Activated naive CD4-positive, alpha-beta T cell treated with anti-CD3 and anti-CD28 coated beads for 36 hours (primary cell): ENCODE measurements at regions not wholly inside any gene's neighbourhood (a gene's known extent, or its start where the extent isn't known, plus 50 kb on each side); places are given as distances from the start of the nearest gene placed in this dataset.

ENCODE experiments used
- CTCF ChIA-PET: fragments of 350-600 bp; sonication (Branson Sonifier 250); formaldehyde crosslinking; loops from one replicate; lab custom pipeline; 2021; ENCODE audit warnings: antibody characterized with exemption; lab: Charles Lee
- DNase-seq: peaks from one replicate; pipeline ENCODE4 v3.0.0-alpha.2; 2020
- H3K27ac Mint-ChIP-seq: one replicate; pipeline ENCODE4 v1.8.0; 2021; ENCODE audit warnings: mild to moderate bottlenecking, mixed read lengths
- H3K27me3 Mint-ChIP-seq: one replicate; pipeline ENCODE4 v1.8.0; 2021; ENCODE audit warnings: low read depth, mixed read lengths
- H3K36me3 Mint-ChIP-seq: one replicate; pipeline ENCODE4 v1.8.0; 2021; ENCODE audit warnings: low read depth, mixed read lengths
- H3K4me1 Mint-ChIP-seq: one replicate; pipeline ENCODE4 v1.8.0; 2021; ENCODE audit warnings: low read depth, mixed read lengths
- H3K4me3 Mint-ChIP-seq: one replicate; pipeline ENCODE4 v1.8.0; 2021; ENCODE audit warnings: mild to moderate bottlenecking, moderate library complexity, mixed read lengths
- H3K9me3 Mint-ChIP-seq: one replicate; pipeline ENCODE4 v1.8.0; 2021; ENCODE audit warnings: mixed read lengths
- intact Hi-C: fragments of 100-400 bp; cut with micrococcal nuclease; formaldehyde crosslinking; loops from one replicate; pipeline ENCODE4 v1.15.1; 2023

DNA sequence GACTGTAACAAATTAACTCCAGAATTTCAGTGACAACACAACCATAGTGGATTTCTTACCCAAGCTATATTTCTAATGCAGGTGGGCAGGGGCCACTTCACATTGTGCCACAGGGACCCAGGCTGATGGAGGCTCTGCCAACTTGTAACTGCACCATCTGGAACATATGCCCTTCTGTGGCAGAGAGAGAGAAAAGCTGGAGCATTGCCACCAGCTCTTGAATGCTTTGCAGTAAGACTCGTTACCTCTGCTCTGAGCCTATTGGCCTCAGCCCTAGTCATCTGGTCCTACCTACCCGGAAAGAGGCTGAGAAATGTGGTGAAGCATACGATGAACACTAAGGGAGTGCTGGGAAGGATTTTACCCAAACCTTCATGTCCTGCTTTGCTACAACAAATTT is 587.1 kb downstream of the ZNF385D start:
- H3K27ac Mint-ChIP-seq = no peak overlapping the region
- intact Hi-C loops = no loop called here
- H3K27me3 Mint-ChIP-seq = no peaks in the 10 kb centered on the region
- H3K4me1 Mint-ChIP-seq = no peaks in the 10 kb centered on the region
- CTCF ChIA-PET = no interaction called here
- no peaks in the 10 kb centered on the region for H3K36me3 Mint-ChIP-seq
- no peak for DNase-seq
- H3K9me3 Mint-ChIP-seq = no peaks in the 10 kb centered on the region
- no peak overlapping the region for H3K4me3 Mint-ChIP-seq

DNA sequence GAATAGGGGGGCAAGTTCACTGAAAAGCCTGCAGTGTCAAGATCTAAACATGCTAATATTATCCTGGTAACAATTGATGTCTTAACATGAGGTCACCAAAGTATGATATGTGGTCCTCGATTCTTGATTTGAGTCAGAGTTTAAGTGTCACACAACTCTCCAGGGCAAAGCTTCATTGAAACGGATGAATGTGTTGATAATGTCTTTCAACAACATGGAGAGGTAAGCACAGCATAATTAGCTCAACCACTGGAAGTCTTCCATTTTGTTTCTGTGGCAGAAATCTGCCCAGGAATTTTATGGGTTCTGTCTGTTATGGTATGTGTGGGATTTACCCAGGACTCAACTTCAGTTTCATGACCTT is 591.5 kb downstream of the ZNF385D start:
- H3K27me3 Mint-ChIP-seq = no peaks in the 10 kb centered on the region
- intact Hi-C loops = no loop called here
- no peaks in the 10 kb centered on the region for H3K36me3 Mint-ChIP-seq
- DNase-seq = no peak
- H3K4me1 Mint-ChIP-seq = no peaks in the 10 kb centered on the region
- H3K9me3 Mint-ChIP-seq = peaks cover 5% of the 10 kb centered on the region
- H3K4me3 Mint-ChIP-seq = no peak overlapping the region
- H3K27ac Mint-ChIP-seq = no peak overlapping the region
- CTCF ChIA-PET = no interaction called here

DNA sequence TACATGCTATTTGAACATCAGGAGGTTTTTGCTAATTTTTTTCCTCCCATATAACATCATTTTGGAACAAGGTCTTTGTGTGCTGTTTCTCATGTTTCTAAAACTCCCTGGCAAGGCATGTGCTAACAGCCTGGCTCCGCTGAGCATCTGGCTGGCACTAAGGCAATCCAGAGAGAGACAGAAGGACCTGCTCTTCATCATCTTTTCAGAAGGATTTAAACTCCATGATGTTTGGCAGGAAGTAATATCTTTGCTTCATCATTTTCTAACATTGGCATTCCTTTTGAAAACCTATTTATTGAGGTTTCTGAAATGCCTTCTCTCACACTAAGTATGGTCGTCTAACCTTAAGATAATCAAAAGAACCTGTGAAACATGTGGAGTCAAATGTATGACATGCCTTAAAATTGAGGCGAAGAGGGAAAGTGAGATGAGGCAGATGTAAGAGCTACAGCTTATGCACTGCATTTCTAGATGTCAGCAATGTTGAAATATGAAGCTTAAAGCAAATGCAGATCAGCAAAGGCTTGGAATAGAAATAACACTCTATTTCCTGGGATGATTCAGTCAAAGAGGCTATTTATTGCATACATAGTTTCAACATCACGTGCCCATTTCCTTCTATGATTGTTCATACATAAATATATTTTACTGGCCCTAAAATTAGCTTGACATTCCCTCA is 592.0 kb downstream of the ZNF385D start:
- CTCF ChIA-PET = no interaction called here
- DNase-seq = no peak
- H3K9me3 Mint-ChIP-seq = peaks cover 5% of the 10 kb centered on the region
- H3K27me3 Mint-ChIP-seq = no peaks in the 10 kb centered on the region
- H3K4me1 Mint-ChIP-seq = no peaks in the 10 kb centered on the region
- intact Hi-C loops = no loop called here
- no peak overlapping the region for H3K27ac Mint-ChIP-seq
- no peaks in the 10 kb centered on the region for H3K36me3 Mint-ChIP-seq
- H3K4me3 Mint-ChIP-seq = no peak overlapping the region

DNA sequence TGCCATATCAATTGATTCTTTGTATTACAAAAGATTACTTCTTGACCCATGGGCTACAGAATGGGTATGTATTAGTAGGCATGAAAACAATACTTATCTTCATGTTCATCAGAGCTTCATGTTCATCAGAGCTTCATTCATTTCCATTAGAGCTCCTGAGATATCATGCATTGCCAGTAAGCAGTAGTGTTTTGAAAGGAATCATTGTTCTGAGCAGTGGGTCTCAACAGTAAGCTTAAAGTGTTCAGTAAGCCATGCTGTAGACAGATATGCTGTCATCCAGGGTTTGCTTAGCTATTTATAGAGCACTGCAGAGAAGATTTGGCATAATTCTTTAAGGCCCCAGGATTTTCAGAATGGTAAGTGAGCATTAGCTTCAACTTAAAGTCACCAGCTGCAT is 596.1 kb downstream of the ZNF385D start:
- no peak overlapping the region for H3K4me3 Mint-ChIP-seq
- DNase-seq = no peak
- H3K9me3 Mint-ChIP-seq = peaks cover 7% of the 10 kb centered on the region
- no peaks in the 10 kb centered on the region for H3K36me3 Mint-ChIP-seq
- no peak overlapping the region for H3K27ac Mint-ChIP-seq
- intact Hi-C loops = no loop called here
- no peaks in the 10 kb centered on the region for H3K4me1 Mint-ChIP-seq
- no peaks in the 10 kb centered on the region for H3K27me3 Mint-ChIP-seq
- CTCF ChIA-PET = interaction anchor here (0.7 kb wide), 1 partner anchor 19 kb away, joined by 3 read pairs; no protein-coding TSS in a partner anchor

DNA sequence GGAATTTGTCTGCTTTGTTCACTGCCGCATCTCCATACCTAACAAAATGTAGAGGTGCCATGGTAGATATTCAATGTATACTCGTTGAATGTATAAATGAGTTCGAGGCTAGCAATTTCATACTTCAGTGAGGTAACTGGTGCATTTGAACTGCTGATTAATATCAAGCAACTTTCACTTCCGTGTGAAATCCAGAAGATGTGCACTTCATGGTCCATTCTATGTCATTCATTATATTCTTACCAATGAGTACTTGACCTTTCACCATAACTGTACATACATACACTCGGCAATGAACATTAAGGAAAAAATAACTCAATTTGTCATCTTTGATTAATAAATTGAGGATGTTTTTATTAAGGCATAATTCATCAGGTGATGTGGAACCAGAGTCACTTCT is 598.5 kb downstream of the ZNF385D start:
- DNase-seq = no peak
- intact Hi-C loops = no loop called here
- CTCF ChIA-PET = no interaction called here
- no peaks in the 10 kb centered on the region for H3K4me1 Mint-ChIP-seq
- peaks cover 2% of the 10 kb centered on the region for H3K9me3 Mint-ChIP-seq
- no peaks in the 10 kb centered on the region for H3K36me3 Mint-ChIP-seq
- no peak overlapping the region for H3K27ac Mint-ChIP-seq
- H3K27me3 Mint-ChIP-seq = no peaks in the 10 kb centered on the region
- H3K4me3 Mint-ChIP-seq = no peak overlapping the region

DNA sequence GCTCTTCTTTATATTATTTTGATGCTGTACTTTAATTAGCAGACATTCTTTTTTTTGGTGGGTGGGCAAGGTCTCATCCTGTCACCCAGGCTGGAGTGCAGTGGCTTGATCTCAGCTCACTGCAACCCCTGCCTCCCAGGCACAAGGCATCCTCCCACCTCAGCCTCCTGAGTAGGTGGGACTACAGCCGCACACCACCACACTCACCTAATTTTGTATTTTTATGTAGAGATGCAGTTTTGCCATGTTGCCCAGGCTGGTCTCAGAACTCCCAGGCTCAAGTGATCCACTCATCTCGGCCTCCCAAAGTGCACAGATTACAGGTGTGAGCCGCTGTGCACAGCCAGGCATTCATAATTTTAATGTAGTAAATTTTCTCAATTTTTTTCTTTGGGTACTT is 608.1 kb downstream of the ZNF385D start:
- no peak overlapping the region for H3K4me3 Mint-ChIP-seq
- no peak overlapping the region for H3K27ac Mint-ChIP-seq
- intact Hi-C loops = no loop called here
- H3K4me1 Mint-ChIP-seq = no peaks in the 10 kb centered on the region
- no peak for DNase-seq
- H3K27me3 Mint-ChIP-seq = no peaks in the 10 kb centered on the region
- CTCF ChIA-PET = no interaction called here
- peaks cover 13% of the 10 kb centered on the region for H3K9me3 Mint-ChIP-seq
- H3K36me3 Mint-ChIP-seq = no peaks in the 10 kb centered on the region

DNA sequence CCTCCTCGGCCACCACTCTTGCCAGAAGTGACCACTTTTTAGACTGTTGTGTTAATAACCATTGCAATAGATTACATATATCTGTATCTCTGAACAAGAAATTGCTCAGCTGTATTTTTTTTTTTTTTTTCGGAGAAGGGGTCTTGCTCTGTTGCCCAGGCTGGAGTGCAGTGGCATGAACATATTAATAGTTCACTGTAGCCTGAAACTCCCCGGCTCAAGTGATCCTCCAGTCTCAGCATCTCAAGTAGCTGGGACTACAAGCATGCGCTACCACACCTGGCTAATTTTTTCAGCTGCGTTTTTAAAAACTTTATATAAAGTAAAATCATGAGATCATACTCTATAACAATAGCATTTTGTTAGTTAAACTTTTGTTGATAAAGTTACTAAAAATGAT is 609.0 kb downstream of the ZNF385D start:
- H3K36me3 Mint-ChIP-seq = no peaks in the 10 kb centered on the region
- no peaks in the 10 kb centered on the region for H3K4me1 Mint-ChIP-seq
- intact Hi-C loops = no loop called here
- CTCF ChIA-PET = no interaction called here
- no peak overlapping the region for H3K27ac Mint-ChIP-seq
- DNase-seq = no peak
- peaks cover 13% of the 10 kb centered on the region for H3K9me3 Mint-ChIP-seq
- no peaks in the 10 kb centered on the region for H3K27me3 Mint-ChIP-seq
- no peak overlapping the region for H3K4me3 Mint-ChIP-seq

DNA sequence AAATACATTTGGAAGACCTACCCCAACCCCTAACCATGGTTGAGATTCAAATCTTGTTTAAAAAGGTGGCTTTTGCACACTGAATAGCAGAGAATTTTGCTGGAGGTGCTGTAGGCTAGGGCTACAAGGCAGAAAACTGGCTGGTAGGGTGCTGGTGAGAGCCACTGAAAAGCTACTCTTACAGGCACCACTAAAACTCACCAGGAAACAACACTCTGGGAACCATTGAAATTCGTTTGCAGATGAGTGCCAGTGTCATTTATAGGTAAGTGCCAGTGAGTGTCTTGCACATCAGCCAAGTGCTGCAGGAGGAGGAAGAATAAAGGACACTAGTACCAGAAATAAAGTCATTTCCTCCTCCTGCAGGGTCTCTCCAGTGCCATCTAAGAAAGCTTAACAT is 610.2 kb downstream of the ZNF385D start:
- Mint-ChIP-seq H3K4me1 (no peaks in the 10 kb centered on the region), H3K36me3 (no peaks in the 10 kb centered on the region), H3K27ac (no peak overlapping the region), H3K9me3 (peaks cover 8% of the 10 kb centered on the region), H3K27me3 (no peaks in the 10 kb centered on the region), H3K4me3 (no peak overlapping the region)
- intact Hi-C loops = no loop called here
- DNase-seq = no peak
- CTCF ChIA-PET = no interaction called here

DNA sequence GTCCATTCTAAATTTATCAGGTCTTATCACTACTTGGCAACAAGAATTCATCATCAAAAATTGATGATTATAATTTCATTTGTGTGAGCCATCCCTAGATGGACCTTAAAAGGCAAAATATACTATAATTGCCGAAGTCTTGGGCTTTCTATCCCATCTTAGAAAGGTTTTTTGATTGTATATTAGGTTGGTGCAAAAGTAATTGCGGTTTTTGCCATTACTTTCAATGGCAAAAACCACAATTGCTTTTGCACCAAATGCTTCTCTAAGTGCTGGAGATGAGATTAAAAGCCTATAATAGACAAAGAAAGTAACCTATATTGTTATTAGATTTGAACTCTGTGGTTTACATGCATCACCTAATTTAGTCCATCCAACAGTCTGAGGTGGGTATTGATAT is 612.9 kb downstream of the ZNF385D start:
- H3K36me3 Mint-ChIP-seq = no peaks in the 10 kb centered on the region
- intact Hi-C loops = no loop called here
- H3K27me3 Mint-ChIP-seq = no peaks in the 10 kb centered on the region
- H3K4me1 Mint-ChIP-seq = no peaks in the 10 kb centered on the region
- H3K9me3 Mint-ChIP-seq = peaks cover 2% of the 10 kb centered on the region
- DNase-seq = no peak
- CTCF ChIA-PET = no interaction called here
- H3K4me3 Mint-ChIP-seq = no peak overlapping the region
- no peak overlapping the region for H3K27ac Mint-ChIP-seq

DNA sequence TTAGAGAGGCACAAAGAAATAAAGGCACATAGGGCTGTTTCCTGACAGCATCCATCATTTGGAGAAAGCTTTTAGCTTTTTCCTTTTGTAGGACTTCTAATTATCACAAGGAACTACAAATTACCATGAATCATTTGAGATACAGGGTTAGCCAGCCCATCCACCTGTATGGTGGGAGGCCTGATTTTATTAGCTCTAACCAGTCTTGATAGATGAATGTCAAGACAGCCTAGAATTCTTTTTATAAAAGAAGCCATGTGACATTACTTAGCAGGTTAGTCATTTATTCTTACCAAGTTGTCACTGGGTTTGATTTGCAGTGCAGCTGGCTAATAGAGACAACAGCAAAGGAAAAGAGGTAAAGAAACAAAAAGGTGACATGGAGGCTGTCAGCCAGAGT is 618.1 kb downstream of the ZNF385D start:
- no peak for DNase-seq
- Mint-ChIP-seq H3K36me3 (no peaks in the 10 kb centered on the region), H3K4me3 (no peak overlapping the region), H3K27me3 (no peaks in the 10 kb centered on the region), H3K9me3 (peaks cover 16% of the 10 kb centered on the region), H3K27ac (no peak overlapping the region), H3K4me1 (no peaks in the 10 kb centered on the region)
- CTCF ChIA-PET = no interaction called here
- intact Hi-C loops = no loop called here

DNA sequence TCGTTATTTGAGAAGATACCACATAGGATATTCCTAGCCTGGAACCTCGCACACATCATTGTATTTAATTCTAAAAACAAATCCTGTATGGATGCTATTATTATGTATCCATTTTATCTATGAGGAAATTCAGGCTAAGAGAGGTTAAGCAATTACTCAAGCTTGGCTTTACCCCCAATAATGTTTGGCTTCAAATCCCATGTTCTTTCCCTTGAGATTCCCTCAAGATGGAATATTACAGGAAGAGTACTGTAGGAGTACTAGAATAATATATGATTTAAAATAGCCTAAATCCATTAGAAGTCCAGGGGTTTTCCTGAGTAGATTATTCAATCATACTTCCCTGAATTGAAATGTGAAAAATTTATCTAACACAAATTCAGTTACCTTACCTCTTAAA is 630.2 kb downstream of the ZNF385D start:
- peaks cover 18% of the 10 kb centered on the region for H3K9me3 Mint-ChIP-seq
- H3K27ac Mint-ChIP-seq = no peak overlapping the region
- no peak overlapping the region for H3K4me3 Mint-ChIP-seq
- intact Hi-C loops = no loop called here
- CTCF ChIA-PET = no interaction called here
- DNase-seq = no peak
- H3K4me1 Mint-ChIP-seq = no peaks in the 10 kb centered on the region
- H3K36me3 Mint-ChIP-seq = no peaks in the 10 kb centered on the region
- no peaks in the 10 kb centered on the region for H3K27me3 Mint-ChIP-seq

DNA sequence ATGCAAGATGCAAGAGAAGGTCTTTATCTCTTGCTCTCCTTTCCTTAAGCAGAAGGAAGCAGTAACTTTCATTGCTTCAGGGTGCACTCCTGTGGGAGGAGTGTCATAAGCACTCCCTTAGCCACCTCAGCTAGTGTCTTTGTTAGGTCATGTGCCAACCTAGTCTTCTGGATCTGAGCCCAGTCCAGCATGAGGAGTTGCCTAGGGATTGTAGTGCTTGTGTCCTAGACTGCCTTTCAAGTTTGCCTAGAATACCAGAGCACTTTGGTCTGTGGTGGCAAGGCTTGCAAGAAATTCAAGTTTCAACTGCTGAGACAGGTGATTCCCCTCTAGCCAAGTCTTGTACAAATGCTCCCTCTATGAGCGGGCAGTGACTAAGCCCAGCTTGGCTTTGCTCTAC is 633.6 kb downstream of the ZNF385D start:
- no peaks in the 10 kb centered on the region for H3K4me1 Mint-ChIP-seq
- H3K9me3 Mint-ChIP-seq = peaks cover 23% of the 10 kb centered on the region
- intact Hi-C loops = no loop called here
- CTCF ChIA-PET = no interaction called here
- H3K27me3 Mint-ChIP-seq = no peaks in the 10 kb centered on the region
- no peak overlapping the region for H3K27ac Mint-ChIP-seq
- no peak overlapping the region for H3K4me3 Mint-ChIP-seq
- no peak for DNase-seq
- H3K36me3 Mint-ChIP-seq = no peaks in the 10 kb centered on the region

DNA sequence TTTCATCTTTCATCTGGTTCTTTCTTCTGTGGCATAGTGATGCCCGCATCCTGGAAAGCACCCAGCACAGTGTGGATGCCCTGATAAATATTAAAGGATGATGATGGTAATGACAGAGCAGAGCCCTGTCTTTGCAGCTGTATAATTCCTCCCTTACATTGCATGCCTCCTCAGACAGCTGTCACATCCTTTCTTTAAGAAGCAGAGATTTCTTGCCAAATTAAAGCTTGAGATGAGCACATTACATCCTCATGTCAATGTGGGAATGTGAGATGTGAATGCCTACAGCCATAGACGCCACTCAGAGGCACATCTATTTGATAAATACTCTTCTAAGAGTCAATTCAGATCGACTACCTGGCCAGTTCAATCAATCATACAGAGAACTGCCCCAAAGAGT is 642.0 kb downstream of the ZNF385D start:
- CTCF ChIA-PET = no interaction called here

More for the DNA sequence above, 642.0 kb downstream of the ZNF385D start:
- DNase-seq = no peak
- Mint-ChIP-seq H3K4me3 (no peak overlapping the region), H3K36me3 (no peaks in the 10 kb centered on the region), H3K9me3 (peaks cover 29% of the 10 kb centered on the region), H3K4me1 (no peaks in the 10 kb centered on the region), H3K27me3 (no peaks in the 10 kb centered on the region), H3K27ac (no peak overlapping the region)
- intact Hi-C loops = no loop called here
